ENCODE measurements at regions not wholly inside any gene's neighbourhood (a gene's known extent, or its start where the extent isn't known, plus 50 kb on each side); places are given as distances from the start of the nearest gene placed in this dataset.

- no peaks in the 10 kb centered on the region for H3K36me3 ChIP-seq (replicated peaks in 1 of 2; ENCODE audit: control insufficient read depth in 1 of 2, insufficient read depth in 2 of 2, low read length in 1 of 2)
- no peak for DNase-seq
- H3K27ac ChIP-seq (ENCODE audit: low read depth in 2 of 2, low read length in 1 of 2) = peak overlapping the region in 1 of 2 experiments; percentile 32; a peak in 1 of 4 replicates
- peaks cover 3 to 31% of the 10 kb centered on the region in 2 experiments; a peak in 3 of 4 replicates for H3K4me1 ChIP-seq (ENCODE audit: control insufficient read depth in 1 of 2, insufficient read depth in 2 of 2, low read depth in 1 of 2, low read length in 1 of 2)
- no peaks in the 10 kb centered on the region for H3K9me2 ChIP-seq
- TF ChIP-seq GATA2 (CRISPR knock-in tag; IDR thresholded peaks at IDR 0.05) (no peak), USF2 (IDR thresholded peaks at IDR 0.05; ENCODE audit: borderline replicate concordance, low read depth, low read length) (no peak), TEAD4 (IDR thresholded peaks at IDR 0.05; ENCODE audit: borderline replicate concordance, insufficient read depth) (no peak), YY1 (IDR thresholded peaks at IDR 0.05; ENCODE audit: low read depth) (no peak), IRF3 (IDR thresholded peaks at IDR 0.05; ENCODE audit: low read depth, low read length) (no peak), PBX3 (IDR thresholded peaks at IDR 0.05) (no peak), MEF2A (IDR thresholded peaks at IDR 0.05; ENCODE audit: borderline replicate concordance, low read depth) (no peak)
- CTCF ChIA-PET = interaction anchor here (1.0 kb wide), 1 partner anchor 16 kb away, joined by 3 read pairs; no protein-coding TSS in a partner anchor
- no peaks in the 10 kb centered on the region for H3K27me3 ChIP-seq (ENCODE audit: insufficient read depth)
- H4K20me1 ChIP-seq (ENCODE audit: insufficient read depth) = no peaks in the 10 kb centered on the region
- H3K9ac ChIP-seq = no peak overlapping the region
- no peak overlapping the region for H3K4me2 ChIP-seq
- WGBS (ENCODE audit: low lambda C conversion rate) = 88% methylated on average over 2 of the region's 2 CpGs
- H3K79me2 ChIP-seq (ENCODE audit: insufficient read depth) = no peaks in the 10 kb centered on the region
- H2AFZ ChIP-seq (ENCODE audit: low read depth) = no peak overlapping the region
- POLR2A ChIA-PET = no interaction called here
- peaks cover 5% of the 10 kb centered on the region for H3F3A ChIP-seq (replicated peaks; ENCODE audit: insufficient read depth)
- no peak overlapping the region for H3K4me3 ChIP-seq (ENCODE audit: low read depth in 2 of 2, low read length in 1 of 2)
- no peaks in the 10 kb centered on the region for H3K9me3 ChIP-seq
These were observed 68.7 kb upstream of the FN1 start for GRCh38 chr2:215504547-215504946.

- Histone ChIP-seq H3K27ac (ENCODE audit: low read depth in 2 of 2, low read length in 1 of 2) (no peak overlapping the region), H3K4me1 (ENCODE audit: control insufficient read depth in 1 of 2, insufficient read depth in 2 of 2, low read depth in 1 of 2, low read length in 1 of 2) (peaks cover 3 to 38% of the 10 kb centered on the region in 2 experiments; a peak in 3 of 4 replicates)
- CTCF ChIA-PET = interaction anchor here (0.6 kb wide), 1 partner anchor 428 kb away, joined by 4 read pairs; no protein-coding TSS in a partner anchor
These were observed 67.5 kb upstream of the FN1 start for GRCh38 chr2:215503381-215503780.

More at GRCh38 chr2:215503381-215503780, 67.5 kb upstream of the FN1 start:
- Histone ChIP-seq H3K9me3 (no peaks in the 10 kb centered on the region), H3K79me2 (ENCODE audit: insufficient read depth) (no peaks in the 10 kb centered on the region), H3K27me3 (ENCODE audit: insufficient read depth) (no peaks in the 10 kb centered on the region), H2AFZ (ENCODE audit: low read depth) (no peak overlapping the region), H3F3A (replicated peaks; ENCODE audit: insufficient read depth) (peaks cover 7% of the 10 kb centered on the region), H3K9me2 (no peaks in the 10 kb centered on the region), H3K36me3 (replicated peaks in 1 of 2; ENCODE audit: control insufficient read depth in 1 of 2, insufficient read depth in 2 of 2, low read length in 1 of 2) (no peaks in the 10 kb centered on the region), H3K9ac (no peak overlapping the region), H3K4me3 (ENCODE audit: low read depth in 2 of 2, low read length in 1 of 2) (no peak overlapping the region), H4K20me1 (ENCODE audit: insufficient read depth) (no peaks in the 10 kb centered on the region), H3K4me2 (no peak overlapping the region)
- POLR2A ChIA-PET = no interaction called here
- TF ChIP-seq USF2 (IDR thresholded peaks at IDR 0.05; ENCODE audit: borderline replicate concordance, low read depth, low read length) (no peak), USF1 (IDR thresholded peaks at IDR 0.05; ENCODE audit: borderline replicate concordance, low read depth) (no peak), SIN3A (IDR thresholded peaks at IDR 0.05; ENCODE audit: borderline replicate concordance, low read depth, low read length) (no peak), CHD2 (IDR thresholded peaks at IDR 0.05; ENCODE audit: low read length, partially characterized antibody) (no peak), RFX5 (IDR thresholded peaks at IDR 0.05; ENCODE audit: low read length) (no peak), TCF12 (IDR thresholded peaks at IDR 0.05) (no peak), FOXM1 (IDR thresholded peaks at IDR 0.05; ENCODE audit: low read depth) (no peak), EP300 (IDR thresholded peaks at IDR 0.05; ENCODE audit: borderline replicate concordance in 1 of 2, low read depth in 1 of 2, low read length in 1 of 2) (no peak), MEF2A (IDR thresholded peaks at IDR 0.05; ENCODE audit: borderline replicate concordance, low read depth) (no peak), ZBTB33 (IDR thresholded peaks at IDR 0.05; ENCODE audit: borderline replicate concordance, low read depth) (no peak), GATA2 (CRISPR knock-in tag; IDR thresholded peaks at IDR 0.05) (no peak), CTCF (IDR thresholded peaks at IDR 0.05) (no peak), FOSL2 (IDR thresholded peaks at IDR 0.05; ENCODE audit: borderline replicate concordance, low read depth) (no peak)
- WGBS (ENCODE audit: low lambda C conversion rate) = 100% methylated on average over 1 of the region's 1 CpG
- DNase-seq = no peak

Measured in SK-N-SH (cell line).